ENCODE measurements at regions not wholly inside any gene's neighbourhood (a gene's known extent, or its start where the extent isn't known, plus 50 kb on each side); places are given as distances from the start of the nearest gene placed in this dataset.
"Not testable (repeated sequence)": the region's sequence is repeated elsewhere in the genome, so short reads cannot be mapped to it uniquely, and the experiment has no call there.

DNA sequence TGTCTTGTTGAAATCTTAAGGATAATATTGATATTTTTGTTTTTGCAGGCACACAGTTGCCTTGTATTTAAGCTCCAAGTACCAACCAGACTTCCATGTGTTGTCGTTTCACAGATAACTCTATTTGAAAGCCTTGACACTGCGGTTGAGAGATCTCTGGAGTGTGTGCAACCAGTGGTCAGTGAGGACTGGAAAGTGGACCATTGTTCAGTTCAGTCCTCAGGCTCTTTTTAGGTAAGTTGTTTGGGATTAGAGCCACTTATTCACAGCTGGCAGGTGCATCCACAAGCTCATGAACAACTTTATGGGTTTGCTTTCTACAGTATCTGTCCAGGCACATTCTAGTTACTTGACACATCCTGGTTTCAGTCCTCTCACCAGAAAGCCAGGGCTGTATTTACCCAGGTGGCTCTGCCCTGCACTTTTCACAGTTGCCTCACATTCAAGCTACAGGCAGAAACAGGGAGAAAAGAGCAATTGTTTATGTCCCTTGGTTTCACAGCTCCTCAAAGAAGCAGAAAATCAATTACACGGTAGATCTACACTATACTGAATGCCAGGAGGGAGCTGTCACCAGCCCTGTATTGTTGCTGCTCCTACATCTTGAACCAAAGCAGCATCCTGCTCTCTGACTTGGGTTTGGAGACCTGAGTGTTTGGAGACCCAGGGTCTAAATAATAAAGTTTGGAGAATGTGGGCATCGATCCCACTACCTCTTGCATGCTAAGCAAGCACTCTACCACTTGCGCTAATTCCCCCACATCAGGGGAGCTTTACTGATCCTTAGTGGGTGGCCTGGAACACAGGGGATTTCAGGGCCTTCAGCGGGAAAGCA is 543.3 kb downstream of the PRIM2 start:
- not testable (repeated sequence) for DNase-seq (ENCODE audit: low read depth in 2 of 2)

DNA sequence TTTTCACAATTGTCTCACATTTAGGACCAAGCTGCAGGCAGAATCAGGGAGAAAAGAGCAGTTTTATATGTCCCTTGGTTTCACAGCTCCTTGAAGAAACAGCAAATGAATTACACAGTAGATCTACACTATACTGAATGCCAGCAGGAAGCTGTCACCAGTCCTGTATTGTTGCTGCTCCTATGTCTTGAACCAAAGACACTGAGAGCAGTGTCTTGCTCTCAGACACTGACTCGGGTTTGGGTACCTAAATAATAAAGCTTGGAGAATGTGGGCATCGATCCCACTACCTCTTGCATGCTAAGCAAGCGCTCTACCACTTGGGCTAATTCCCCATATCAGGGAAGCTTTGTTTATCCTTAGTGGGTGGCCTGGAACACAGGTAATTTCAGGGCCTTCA is 552.7 kb downstream of the PRIM2 start:
- DNase-seq (ENCODE audit: low read depth in 2 of 2), result not testable (repeated sequence)

- not testable (repeated sequence) for DNase-seq (ENCODE audit: low read depth in 2 of 2)
Observed at GRCh38 chr6:57873424-57873823, 556.0 kb downstream of the PRIM2 start.

- not testable (repeated sequence) for DNase-seq (ENCODE audit: low read depth in 2 of 2)
Observed at GRCh38 chr6:57876659-57877058, 559.2 kb downstream of the PRIM2 start.

GRCh38 chr6:57877729-57878128 is 560.3 kb downstream of the PRIM2 start:
- DNase-seq (ENCODE audit: low read depth in 2 of 2), result not testable (repeated sequence)

- DNase-seq (ENCODE audit: low read depth in 2 of 2), result not testable (repeated sequence)
Observed at GRCh38 chr6:57878792-57879191, 561.4 kb downstream of the PRIM2 start.

DNA sequence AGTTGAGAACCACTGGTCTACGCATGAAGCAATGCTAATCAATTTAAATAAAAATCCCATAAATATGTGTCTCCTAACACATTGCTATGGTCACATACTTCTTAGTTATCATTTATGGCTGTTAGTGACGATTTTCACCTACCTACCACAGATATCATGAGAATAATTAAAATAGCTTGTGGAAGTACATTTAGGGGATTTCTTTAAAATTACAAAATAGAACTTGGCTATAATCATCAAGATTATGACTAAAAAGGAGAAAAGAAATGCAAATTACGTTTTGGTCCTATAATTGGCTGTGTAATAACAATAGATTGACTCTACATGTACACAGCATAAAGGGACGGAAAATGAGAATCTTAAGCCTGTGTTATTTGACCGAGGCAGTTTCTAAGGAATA is 581.4 kb downstream of the PRIM2 start:
- DNase-seq (ENCODE audit: low read depth in 2 of 2), result not testable (repeated sequence)

DNA sequence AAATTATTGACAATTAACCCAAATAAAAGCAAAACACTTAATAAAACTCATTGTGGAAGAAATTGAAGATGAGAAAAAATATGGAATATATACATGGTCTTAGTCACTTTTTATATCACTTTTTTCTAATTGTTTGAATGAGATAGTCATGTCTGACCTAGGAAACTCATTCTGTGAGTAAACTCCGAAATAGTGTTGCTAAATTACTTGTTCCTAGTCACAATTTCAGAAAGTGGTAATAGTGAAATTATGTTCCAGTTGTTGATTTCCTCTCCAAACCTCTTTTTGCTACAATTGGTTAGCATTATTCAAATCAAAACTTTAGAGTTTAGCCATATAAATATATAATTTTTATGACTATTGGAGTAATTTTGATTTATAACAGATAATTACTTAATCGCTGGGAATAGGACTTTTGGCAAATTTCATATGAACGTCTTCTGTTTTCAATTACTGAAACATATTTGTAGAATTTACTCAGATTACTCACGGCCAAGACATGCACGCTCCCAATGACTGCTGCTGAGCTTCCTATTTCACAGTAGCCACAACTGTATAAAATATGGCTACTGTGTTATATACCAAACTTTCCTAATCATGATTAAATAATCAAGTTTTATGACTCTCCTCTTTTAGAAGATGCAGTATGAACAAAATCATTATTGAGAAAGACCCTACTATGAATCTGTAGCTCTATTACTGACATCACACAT is 583.4 kb downstream of the PRIM2 start:
- peak in 1 of 2 experiments; percentile 20 for DNase-seq (ENCODE audit: low read depth in 2 of 2)

DNA sequence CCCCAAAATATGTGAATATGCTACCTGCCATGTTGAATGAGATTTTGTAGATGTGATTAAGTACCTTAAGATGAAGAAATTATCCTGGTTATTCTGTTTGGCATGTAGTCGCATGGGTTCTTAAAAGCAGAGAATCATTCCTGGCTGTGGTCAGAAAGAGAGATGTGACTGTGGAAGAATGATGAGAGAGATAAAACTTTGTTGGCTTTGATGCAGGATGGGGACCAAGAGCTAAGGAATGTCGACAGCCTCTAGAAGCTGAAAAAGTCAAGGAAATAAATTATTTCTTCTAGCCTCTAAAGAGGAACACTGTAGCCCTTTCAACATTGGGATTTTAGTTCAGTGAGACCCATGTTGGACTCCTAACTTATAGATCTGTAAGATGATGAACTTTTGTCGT is 584.0 kb downstream of the PRIM2 start:
- peak; percentile 55 for DNase-seq (ENCODE audit: low read depth in 2 of 2)

- DNase-seq (ENCODE audit: low read depth in 2 of 2), result not testable (repeated sequence)
Observed at GRCh38 chr6:57904356-57904755, 586.9 kb downstream of the PRIM2 start.

GRCh38 chr6:57915300-57915699 is 597.9 kb downstream of the PRIM2 start:
- not testable (repeated sequence) for DNase-seq (ENCODE audit: low read depth in 2 of 2)

DNA sequence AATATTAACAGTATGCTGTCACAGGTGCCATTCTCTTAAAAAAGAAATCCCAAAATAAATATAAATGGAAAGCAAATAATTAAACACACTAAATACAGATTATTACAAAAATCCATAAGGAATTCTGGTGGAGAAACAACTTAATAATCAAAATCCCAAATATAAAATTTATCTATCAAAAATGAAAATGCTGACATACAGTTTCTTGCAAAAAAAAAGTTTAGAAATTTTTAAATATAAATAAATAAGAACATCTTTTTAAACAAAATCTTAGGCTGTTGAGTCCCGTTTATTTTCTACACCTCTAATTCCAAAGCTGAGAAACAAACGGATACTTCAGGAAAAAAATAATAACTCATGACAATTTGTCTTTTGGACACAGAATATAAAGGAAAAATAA is 625.5 kb downstream of the PRIM2 start:
- not testable (repeated sequence) for DNase-seq (ENCODE audit: low read depth in 2 of 2)

GRCh38 chr6:57946084-57946768 is 628.8 kb downstream of the PRIM2 start:
- not testable (repeated sequence) for DNase-seq (ENCODE audit: low read depth in 2 of 2)

GRCh38 chr6:57946769-57947091 is 629.3 kb downstream of the PRIM2 start:
- DNase-seq (ENCODE audit: low read depth in 2 of 2), result not testable (repeated sequence)

DNA sequence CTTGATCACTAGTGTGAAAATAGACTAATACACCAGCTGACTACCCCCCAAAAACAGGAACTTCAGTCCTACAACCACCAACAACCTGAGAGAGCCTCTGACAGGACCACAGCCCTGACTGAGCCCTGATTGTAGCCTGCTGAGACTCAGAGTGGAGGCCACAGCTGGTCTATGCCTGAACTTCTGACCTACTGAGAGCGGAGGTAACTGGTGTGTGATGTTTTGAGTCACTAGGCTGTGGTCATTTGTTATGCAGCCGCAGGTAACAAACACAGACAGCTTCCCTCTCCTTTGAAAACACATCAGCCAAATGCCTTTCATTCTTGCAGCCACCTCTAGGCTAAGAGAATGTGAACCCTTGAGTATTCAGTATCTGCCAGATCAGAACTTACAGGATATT is 631.1 kb downstream of the PRIM2 start:
- not testable (repeated sequence) for DNase-seq (ENCODE audit: low read depth in 2 of 2)

GRCh38 chr6:57950430-57950829 is 633.0 kb downstream of the PRIM2 start:
- not testable (repeated sequence) for DNase-seq (ENCODE audit: low read depth in 2 of 2)

DNA sequence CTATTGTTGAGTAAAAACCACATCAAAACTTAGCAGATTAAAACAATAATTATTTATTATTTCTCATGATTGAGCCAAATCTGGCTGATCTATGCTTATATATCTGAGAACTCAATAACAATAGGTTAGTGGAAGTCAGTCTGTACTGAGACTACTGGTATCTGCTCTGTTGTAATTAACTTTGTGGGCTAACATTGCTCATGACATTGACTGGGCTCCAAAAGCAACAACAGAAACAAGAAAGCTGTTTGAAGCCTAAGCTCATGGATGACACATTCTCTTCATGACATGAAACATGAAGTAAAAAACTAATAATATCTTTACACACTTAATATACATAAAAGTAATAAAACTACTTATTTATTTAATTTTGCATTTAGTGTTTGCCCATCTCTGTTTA is 649.3 kb downstream of the PRIM2 start:
- DNase-seq (ENCODE audit: low read depth in 2 of 2), result not testable (repeated sequence)

- not testable (repeated sequence) for DNase-seq (ENCODE audit: low read depth in 2 of 2)
Observed at GRCh38 chr6:57971956-57972355, 654.5 kb downstream of the PRIM2 start.

GRCh38 chr6:57974653-57975052 is 657.2 kb downstream of the PRIM2 start:
- DNase-seq (ENCODE audit: low read depth in 2 of 2), result no peak

DNA sequence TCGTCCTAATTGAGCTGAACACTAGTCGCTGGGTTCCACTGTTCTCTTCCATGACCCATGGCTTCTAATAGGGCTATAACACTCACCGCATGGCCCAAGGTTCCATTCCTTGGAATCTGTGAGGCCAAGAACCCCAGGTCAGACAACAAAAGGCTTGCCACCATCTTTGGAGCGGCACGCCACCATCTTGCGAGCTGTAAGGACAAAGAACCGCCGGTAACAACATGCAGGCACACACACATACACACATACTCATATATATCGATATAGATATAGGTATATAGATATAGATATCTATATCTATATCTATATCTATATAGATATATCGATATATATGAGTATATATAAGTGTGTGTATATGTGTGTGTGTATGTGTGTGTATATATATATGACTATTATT is 657.7 kb downstream of the PRIM2 start:
- DNase-seq (ENCODE audit: low read depth in 2 of 2), result not testable (repeated sequence)

DNA sequence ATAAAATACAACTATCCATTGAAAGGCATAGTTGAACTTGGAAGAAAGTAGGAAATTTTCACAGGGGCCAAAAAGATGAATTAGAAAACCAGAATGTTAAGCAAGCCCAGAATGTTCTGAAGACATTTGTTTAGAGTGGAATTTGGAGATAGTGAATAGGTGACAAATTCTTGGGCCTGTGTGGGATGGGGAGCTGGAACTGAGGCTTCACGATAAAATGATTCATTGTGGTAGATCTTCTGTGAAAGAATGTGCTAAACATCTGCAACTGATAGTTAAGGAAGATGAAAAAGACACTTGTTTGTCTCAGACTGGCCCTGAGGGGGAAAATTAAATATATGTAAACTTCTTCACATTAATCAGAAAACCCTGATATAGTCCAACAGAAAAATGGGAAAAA is 658.9 kb downstream of the PRIM2 start:
- not testable (repeated sequence) for DNase-seq (ENCODE audit: low read depth in 2 of 2)

GRCh38 chr6:57983603-57984002 is 666.2 kb downstream of the PRIM2 start:
- not testable (repeated sequence) for DNase-seq (ENCODE audit: low read depth in 2 of 2)

Measured in fibroblast of skin of left quadriceps (primary cell).